HG02610 (cell line): ENCODE measurements at regions not wholly inside any gene's neighbourhood (a gene's known extent, or its start where the extent isn't known, plus 50 kb on each side); places are given as distances from the start of the nearest gene placed in this dataset.

ENCODE experiments used
- ATAC-seq: cut with Tn5 transposase; IDR thresholded peaks from one replicate; pipeline ENCODE4 v1.9.1; 2021; ENCODE audit warnings: mild to moderate bottlenecking, moderate library complexity; ENCODE audit not compliant: unreplicated experiment

GRCh38 chr11:87438416-87438815 lies 400.7 kb downstream of the TMEM135 start:
- no peak for ATAC-seq

GRCh38 chr11:87437844-87438223 lies 400.1 kb downstream of the TMEM135 start:
- ATAC-seq, result no peak

GRCh38 chr11:87437133-87437843 lies 399.6 kb downstream of the TMEM135 start:
- no peak for ATAC-seq

GRCh38 chr11:87432022-87432421 lies 394.3 kb downstream of the TMEM135 start:
- no peak for ATAC-seq

GRCh38 chr11:87431392-87431791 lies 393.7 kb downstream of the TMEM135 start:
- ATAC-seq, result no peak

GRCh38 chr11:87430821-87431220 lies 393.1 kb downstream of the TMEM135 start:
- ATAC-seq, result no peak

- ATAC-seq, result no peak
These were observed 392.3 kb downstream of the TMEM135 start for GRCh38 chr11:87429996-87430395.

GRCh38 chr11:87428266-87428665 lies 390.5 kb downstream of the TMEM135 start:
- ATAC-seq, result no peak

- ATAC-seq, result no peak
These were observed 388.2 kb downstream of the TMEM135 start for GRCh38 chr11:87425943-87426342.

GRCh38 chr11:87425391-87425790 lies 387.7 kb downstream of the TMEM135 start:
- no peak for ATAC-seq

- no peak for ATAC-seq
These were observed 385.4 kb downstream of the TMEM135 start for GRCh38 chr11:87423161-87423560.

- no peak for ATAC-seq
These were observed 384.8 kb downstream of the TMEM135 start for GRCh38 chr11:87422566-87422965.

GRCh38 chr11:87421422-87421821 lies 383.7 kb downstream of the TMEM135 start:
- peak; percentile 78 for ATAC-seq

GRCh38 chr11:87417951-87418350 lies 380.2 kb downstream of the TMEM135 start:
- no peak for ATAC-seq

- no peak for ATAC-seq
These were observed 368.1 kb downstream of the TMEM135 start for GRCh38 chr11:87405843-87406242.

GRCh38 chr11:87405356-87405755 lies 367.6 kb downstream of the TMEM135 start:
- ATAC-seq, result no peak

GRCh38 chr11:87401653-87402052 lies 363.9 kb downstream of the TMEM135 start:
- no peak for ATAC-seq

GRCh38 chr11:87399341-87399740 lies 361.6 kb downstream of the TMEM135 start:
- no peak for ATAC-seq

GRCh38 chr11:87398931-87399330 lies 361.2 kb downstream of the TMEM135 start:
- ATAC-seq, result no peak

GRCh38 chr11:87397011-87397865 lies 359.5 kb downstream of the TMEM135 start:
- ATAC-seq, result no peak

GRCh38 chr11:87394924-87395323 lies 357.2 kb downstream of the TMEM135 start:
- ATAC-seq, result no peak

- ATAC-seq, result no peak
These were observed 354.9 kb downstream of the TMEM135 start for GRCh38 chr11:87392665-87393064.
